ENCODE measurements at regions not wholly inside any gene's neighbourhood (a gene's known extent, or its start where the extent isn't known, plus 50 kb on each side); places are given as distances from the start of the nearest gene placed in this dataset.

DNA sequence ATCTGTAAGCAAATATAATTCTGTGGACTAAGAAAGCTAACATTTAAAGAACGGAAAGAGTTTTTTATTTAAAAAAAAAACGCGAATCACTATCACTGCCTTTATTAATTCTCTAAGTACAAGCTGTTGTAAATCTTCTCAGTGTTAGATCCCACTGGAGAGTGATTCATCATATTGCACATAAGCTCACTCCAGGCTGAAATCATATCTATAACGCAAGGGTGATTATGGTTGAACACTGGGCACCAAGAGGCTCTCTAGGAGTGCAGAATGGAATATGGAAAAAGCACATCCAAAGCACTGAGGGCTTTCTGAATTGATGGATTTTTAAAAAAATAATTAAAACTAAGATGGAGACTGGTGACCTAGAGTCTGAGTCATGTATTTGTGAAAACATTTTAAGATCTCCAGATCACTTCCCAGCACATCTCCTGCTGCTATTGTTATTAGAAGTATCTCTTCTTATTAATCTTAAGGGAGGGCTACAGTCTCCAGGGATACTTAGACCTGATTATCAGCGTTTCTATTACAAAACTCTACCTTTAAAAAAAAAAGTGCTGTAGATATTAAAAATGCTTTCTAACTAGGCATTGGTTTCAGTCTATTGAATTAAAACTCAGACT lies 1106.8 kb downstream of the AACS start:
- H3K36me3 ChIP-seq (ENCODE audit: control insufficient read depth, insufficient read depth, low read length): no peaks in the 10 kb centered on the region
- H3K27me3 ChIP-seq (replicated peaks; ENCODE audit: control insufficient read depth, insufficient read depth, low read length): no peaks in the 10 kb centered on the region
- no peak for DNase-seq (ENCODE audit: extremely low read depth, insufficient read length)
- no peak overlapping the region for H3K4me3 ChIP-seq (replicated peaks; ENCODE audit: low read depth, low read length)
- TF ChIP-seq, protein P1, sequence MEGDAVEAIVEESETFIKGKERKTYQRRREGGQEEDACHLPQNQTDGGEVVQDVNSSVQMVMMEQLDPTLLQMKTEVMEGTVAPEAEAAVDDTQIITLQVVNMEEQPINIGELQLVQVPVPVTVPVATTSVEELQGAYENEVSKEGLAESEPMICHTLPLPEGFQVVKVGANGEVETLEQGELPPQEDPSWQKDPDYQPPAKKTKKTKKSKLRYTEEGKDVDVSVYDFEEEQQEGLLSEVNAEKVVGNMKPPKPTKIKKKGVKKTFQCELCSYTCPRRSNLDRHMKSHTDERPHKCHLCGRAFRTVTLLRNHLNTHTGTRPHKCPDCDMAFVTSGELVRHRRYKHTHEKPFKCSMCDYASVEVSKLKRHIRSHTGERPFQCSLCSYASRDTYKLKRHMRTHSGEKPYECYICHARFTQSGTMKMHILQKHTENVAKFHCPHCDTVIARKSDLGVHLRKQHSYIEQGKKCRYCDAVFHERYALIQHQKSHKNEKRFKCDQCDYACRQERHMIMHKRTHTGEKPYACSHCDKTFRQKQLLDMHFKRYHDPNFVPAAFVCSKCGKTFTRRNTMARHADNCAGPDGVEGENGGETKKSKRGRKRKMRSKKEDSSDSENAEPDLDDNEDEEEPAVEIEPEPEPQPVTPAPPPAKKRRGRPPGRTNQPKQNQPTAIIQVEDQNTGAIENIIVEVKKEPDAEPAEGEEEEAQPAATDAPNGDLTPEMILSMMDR (IDR thresholded peaks at IDR 0.05; ENCODE audit: insufficient read depth, low read length, poor library complexity, severe bottlenecking): no peak

DNA sequence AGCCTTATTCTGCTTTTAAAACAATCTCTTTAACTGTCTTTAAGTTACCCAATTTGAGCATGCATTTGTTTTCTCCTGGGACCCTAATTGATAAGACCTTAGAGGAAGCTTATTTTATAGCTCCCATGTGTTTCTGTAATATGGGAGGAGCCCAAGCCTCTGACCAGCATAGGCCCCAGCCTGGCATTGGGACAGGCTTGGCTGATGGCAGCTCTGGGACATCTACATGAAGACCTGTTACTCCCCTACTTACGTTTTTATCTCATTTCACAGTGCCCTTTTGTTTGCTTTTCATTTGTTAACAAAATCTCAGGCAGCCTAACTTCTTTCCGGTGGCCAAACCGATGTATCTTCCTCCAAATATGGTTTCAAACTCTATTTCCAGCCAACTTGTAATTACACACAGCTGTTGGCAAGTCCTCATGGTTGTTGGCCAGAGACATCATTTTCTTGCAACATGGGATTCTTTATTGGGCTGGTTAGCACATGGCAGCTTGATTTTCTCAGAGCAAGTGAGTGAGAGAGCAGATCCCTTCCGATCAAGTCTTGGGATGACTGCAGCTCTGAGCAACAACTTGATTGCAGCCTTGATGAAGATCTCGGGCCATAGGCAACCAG lies 1117.5 kb downstream of the AACS start:
- H3K27me3 ChIP-seq (replicated peaks; ENCODE audit: control insufficient read depth, insufficient read depth, low read length): no peaks in the 10 kb centered on the region
- TF ChIP-seq, protein P1 (IDR thresholded peaks at IDR 0.05; ENCODE audit: insufficient read depth, low read length, poor library complexity, severe bottlenecking): no peak
- no peaks in the 10 kb centered on the region for H3K36me3 ChIP-seq (ENCODE audit: control insufficient read depth, insufficient read depth, low read length)
- H3K4me3 ChIP-seq (replicated peaks; ENCODE audit: low read depth, low read length): no peak overlapping the region
- DNase-seq (ENCODE audit: extremely low read depth, insufficient read length): no peak

DNA sequence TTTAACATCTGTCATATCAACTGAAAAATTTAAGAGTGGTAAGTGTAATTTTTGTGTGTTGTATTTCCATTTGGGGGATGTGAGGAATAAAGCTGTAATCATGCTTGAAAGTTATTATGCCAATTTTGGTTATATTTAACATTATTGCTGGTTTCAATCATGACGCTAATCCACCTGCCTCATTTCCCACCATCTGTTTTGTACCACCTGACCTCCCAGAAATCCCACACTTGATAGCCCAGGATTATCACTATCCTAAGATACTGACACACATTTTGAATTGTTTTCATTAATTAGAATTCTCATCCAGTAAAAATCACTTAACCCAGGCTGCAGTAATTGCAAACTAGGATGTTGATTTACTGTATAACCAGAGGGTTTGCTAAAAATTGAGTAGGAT lies 1119.8 kb downstream of the AACS start:
- H3K4me3 ChIP-seq (replicated peaks; ENCODE audit: low read depth, low read length): no peak overlapping the region
- TF ChIP-seq, protein P1 (IDR thresholded peaks at IDR 0.05; ENCODE audit: insufficient read depth, low read length, poor library complexity, severe bottlenecking): no peak
- no peaks in the 10 kb centered on the region for H3K36me3 ChIP-seq (ENCODE audit: control insufficient read depth, insufficient read depth, low read length)
- DNase-seq (ENCODE audit: extremely low read depth, insufficient read length): no peak
- H3K27me3 ChIP-seq (replicated peaks; ENCODE audit: control insufficient read depth, insufficient read depth, low read length): no peaks in the 10 kb centered on the region

DNA sequence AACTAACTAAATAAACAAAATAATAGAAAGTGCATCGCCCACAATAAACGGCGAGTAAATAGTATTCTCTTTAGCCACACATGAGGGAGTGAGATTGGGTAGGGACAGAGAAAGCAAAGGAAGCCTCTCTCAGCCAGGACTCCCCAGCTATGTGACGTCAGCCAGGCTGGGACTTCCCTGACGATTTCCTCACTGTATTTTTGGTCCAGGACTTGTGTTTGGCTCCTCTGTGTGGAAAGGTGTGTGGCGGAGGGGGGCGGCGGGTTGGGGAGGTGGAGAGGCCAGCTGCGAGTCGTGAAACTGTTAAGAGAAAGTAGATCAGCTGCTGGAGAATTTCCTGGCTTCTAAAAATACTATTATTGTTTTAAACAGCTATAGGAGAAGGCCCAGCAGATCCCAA lies 1124.6 kb downstream of the AACS start:
- no peaks in the 10 kb centered on the region for H3K36me3 ChIP-seq (ENCODE audit: control insufficient read depth, insufficient read depth, low read length)
- H3K4me3 ChIP-seq (replicated peaks; ENCODE audit: low read depth, low read length): no peak overlapping the region
- DNase-seq (ENCODE audit: extremely low read depth, insufficient read length): no peak
- H3K27me3 ChIP-seq (replicated peaks; ENCODE audit: control insufficient read depth, insufficient read depth, low read length): no peaks in the 10 kb centered on the region
- TF ChIP-seq, protein P1 (IDR thresholded peaks at IDR 0.05; ENCODE audit: insufficient read depth, low read length, poor library complexity, severe bottlenecking): no peak

DNA sequence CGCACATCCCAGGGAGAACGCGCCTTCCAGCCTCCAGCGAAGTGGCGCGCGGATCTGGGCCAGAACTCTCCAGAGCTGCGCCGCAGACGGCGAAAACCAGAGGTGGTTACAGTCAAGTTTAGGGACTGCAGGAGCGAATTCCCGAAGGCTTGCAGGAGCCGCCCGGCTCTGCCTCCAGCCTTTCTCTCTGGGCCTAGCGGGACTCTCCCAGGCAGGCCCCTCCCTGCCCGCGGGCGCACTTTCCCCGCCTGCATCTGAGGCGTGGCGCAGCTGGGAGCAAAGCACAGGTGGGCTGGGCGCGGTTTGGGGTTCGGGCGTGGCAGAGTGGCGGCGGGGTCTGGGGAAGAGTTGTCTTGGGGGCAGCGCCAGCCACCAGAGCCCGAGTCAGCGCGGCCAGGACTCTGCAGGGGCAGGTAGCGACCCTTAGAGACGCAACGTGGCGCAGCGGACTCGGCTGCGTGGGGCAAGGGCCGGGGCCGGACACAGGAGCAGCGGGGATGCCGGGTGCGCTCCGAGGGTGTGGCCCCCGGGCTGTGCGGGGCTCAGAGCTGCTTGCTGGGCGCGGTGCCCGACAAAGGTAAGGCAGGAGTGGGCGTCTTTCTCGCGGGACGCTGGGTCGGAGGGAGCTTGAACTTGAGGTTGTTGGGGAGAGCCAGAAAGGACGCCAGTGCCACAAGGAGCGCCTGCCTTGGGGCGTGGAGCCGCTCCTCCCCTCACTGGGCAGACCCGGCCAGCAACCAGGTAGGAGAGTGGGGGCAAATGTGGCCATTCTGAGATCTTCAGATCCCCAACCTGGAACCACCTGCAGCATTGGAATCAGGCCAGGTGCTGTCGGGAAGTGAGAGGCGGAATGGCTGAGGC lies 1126.0 kb downstream of the AACS start:
- Histone ChIP-seq H3K4me3 (replicated peaks; ENCODE audit: low read depth, low read length) (no peak overlapping the region), H3K36me3 (ENCODE audit: control insufficient read depth, insufficient read depth, low read length) (no peaks in the 10 kb centered on the region), H3K27me3 (replicated peaks; ENCODE audit: control insufficient read depth, insufficient read depth, low read length) (no peaks in the 10 kb centered on the region)
- DNase-seq (ENCODE audit: extremely low read depth, insufficient read length): no peak
- TF ChIP-seq, protein P1 (IDR thresholded peaks at IDR 0.05; ENCODE audit: insufficient read depth, low read length, poor library complexity, severe bottlenecking): no peak

Measured in GM06990 (cell line).